ENCODE measurements at regions not wholly inside any gene's neighbourhood (a gene's known extent, or its start where the extent isn't known, plus 50 kb on each side); places are given as distances from the start of the nearest gene placed in this dataset.

GRCh38 chr14:40581264-40581663 is 1025.4 kb upstream of the LRFN5 start:
- POLR2A ChIA-PET, result no interaction called here
- Histone ChIP-seq H3K9ac (ENCODE audit: low read length) (no peak overlapping the region), H3K9me2 (ENCODE audit: insufficient read depth) (no peaks in the 10 kb centered on the region), H4K20me1 (ENCODE audit: insufficient read depth) (no peaks in the 10 kb centered on the region), H3K36me3 (ENCODE audit: control insufficient read depth in 1 of 2, insufficient read depth in 2 of 2, low read length in 2 of 2) (no peaks in the 10 kb centered on the region), H3K79me2 (ENCODE audit: insufficient read depth, low read length) (no peaks in the 10 kb centered on the region), H3K4me3 (replicated peaks in 1 of 2; ENCODE audit: low read depth in 1 of 2, low read length in 2 of 2) (no peak overlapping the region), H2AFZ (ENCODE audit: low read depth, low read length, poor library complexity, severe bottlenecking) (no peak overlapping the region), H3K9me3 (ENCODE audit: control insufficient read depth in 1 of 2, insufficient read depth in 1 of 2, low read depth in 1 of 2, low read length in 2 of 2) (no peaks in the 10 kb centered on the region), H3K27ac (ENCODE audit: low read depth, low read length) (no peak overlapping the region), H3K27me3 (ENCODE audit: insufficient read depth, low read length) (no peaks in the 10 kb centered on the region), H3K4me1 (ENCODE audit: control insufficient read depth in 1 of 2, insufficient read depth in 2 of 2, low read length in 2 of 2) (no peaks in the 10 kb centered on the region), H3K4me2 (ENCODE audit: low read length) (no peak overlapping the region)
- ATAC-seq (no peak), DNase-seq (ENCODE audit: low read depth, low spot score) (no peak)
- TF ChIP-seq ELF1 (IDR thresholded peaks at IDR 0.05; ENCODE audit: borderline replicate concordance, low read depth), result no peak
- TF ChIP-seq FOSL1 (IDR thresholded peaks at IDR 0.05; ENCODE audit: low read depth), result no peak
- no peak for TF ChIP-seq SIN3A (IDR thresholded peaks at IDR 0.05; ENCODE audit: low read depth)
- TF ChIP-seq SRF (IDR thresholded peaks at IDR 0.05; ENCODE audit: low read depth), result no peak
- RAD21 ChIA-PET (ENCODE audit: low non-redundant PET in 1 of 2, low total read pairs in 2 of 2, uncharacterized antibody in 2 of 2, unreplicated experiment in 2 of 2), result no interaction called here
- BruUV-seq (replicated peaks), result no TSS peak
- CTCF ChIA-PET, result no interaction called here
- intact Hi-C loops (cut with micrococcal nuclease), result no loop called here

- no peak overlapping the region for H3K4me2 ChIP-seq (ENCODE audit: low read length)
- RAD21 ChIA-PET (ENCODE audit: low non-redundant PET in 1 of 2, low total read pairs in 2 of 2, uncharacterized antibody in 2 of 2, unreplicated experiment in 2 of 2), result no interaction called here
- H3K36me3 ChIP-seq (ENCODE audit: control insufficient read depth in 1 of 2, insufficient read depth in 2 of 2, low read length in 2 of 2), result no peaks in the 10 kb centered on the region
- H2AFZ ChIP-seq (ENCODE audit: low read depth, low read length, poor library complexity, severe bottlenecking), result no peak overlapping the region
- intact Hi-C loops (cut with micrococcal nuclease), result no loop called here
- no peaks in the 10 kb centered on the region for H3K9me3 ChIP-seq (ENCODE audit: control insufficient read depth in 1 of 2, insufficient read depth in 1 of 2, low read depth in 1 of 2, low read length in 2 of 2)
- BruUV-seq (replicated peaks), result no TSS peak
- no peaks in the 10 kb centered on the region for H3K9me2 ChIP-seq (ENCODE audit: insufficient read depth)
- DNase-seq (ENCODE audit: low read depth, low spot score) (no peak), ATAC-seq (no peak)
- H3K4me3 ChIP-seq (replicated peaks in 1 of 2; ENCODE audit: low read depth in 1 of 2, low read length in 2 of 2), result no peak overlapping the region
- CTCF ChIA-PET, result no interaction called here
- POLR2A ChIA-PET, result no interaction called here
- no peak overlapping the region for H3K27ac ChIP-seq (ENCODE audit: low read depth, low read length)
- no peaks in the 10 kb centered on the region for H4K20me1 ChIP-seq (ENCODE audit: insufficient read depth)
- no peaks in the 10 kb centered on the region for H3K4me1 ChIP-seq (ENCODE audit: control insufficient read depth in 1 of 2, insufficient read depth in 2 of 2, low read length in 2 of 2)
- H3K9ac ChIP-seq (ENCODE audit: low read length), result no peak overlapping the region
- TF ChIP-seq MAX (IDR thresholded peaks at IDR 0.05), result no peak
- TF ChIP-seq YY1 (IDR thresholded peaks at IDR 0.05; ENCODE audit: extremely low read depth, insufficient replicate concordance, low read depth, low read length), result no peak
- TF ChIP-seq ATF3 (IDR thresholded peaks at IDR 0.05), result no peak
- no peak for TF ChIP-seq ELF1 (IDR thresholded peaks at IDR 0.05; ENCODE audit: borderline replicate concordance, low read depth)
- TF ChIP-seq ZBTB33 (IDR thresholded peaks at IDR 0.05; ENCODE audit: extremely low read depth, insufficient replicate concordance, low read length), result no peak
- TF ChIP-seq POLR2AphosphoS5 (IDR thresholded peaks at IDR 0.05; ENCODE audit: low read depth, low read length), result no peak
- no peak for TF ChIP-seq CBX3 (IDR thresholded peaks at IDR 0.05; ENCODE audit: low read depth)
- TF ChIP-seq EZH2phosphoT487 (IDR thresholded peaks at IDR 0.05; ENCODE audit: borderline replicate concordance), result no peak
- no peak for TF ChIP-seq CTCF (IDR thresholded peaks at IDR 0.05 in 2 of 3, conservative IDR thresholded peaks at IDR 0.05 in 1 of 3; ENCODE audit: borderline replicate concordance in 1 of 3, insufficient read depth in 1 of 3, low read depth in 2 of 3, low read length in 2 of 3)
- no peak for TF ChIP-seq CEBPB (IDR thresholded peaks at IDR 0.05; ENCODE audit: low read depth)
- no peak for TF ChIP-seq TCF7L2 (IDR thresholded peaks at IDR 0.05; ENCODE audit: borderline replicate concordance, extremely low read depth, insufficient read depth, insufficient read length)
- H3K27me3 ChIP-seq (ENCODE audit: insufficient read depth, low read length), result no peaks in the 10 kb centered on the region
- H3K79me2 ChIP-seq (ENCODE audit: insufficient read depth, low read length), result no peaks in the 10 kb centered on the region
Observed at GRCh38 chr14:40576880-40577478, 1029.7 kb upstream of the LRFN5 start.
